ENCODE measurements at regions not wholly inside any gene's neighbourhood (a gene's known extent, or its start where the extent isn't known, plus 50 kb on each side); places are given as distances from the start of the nearest gene placed in this dataset.

DNA sequence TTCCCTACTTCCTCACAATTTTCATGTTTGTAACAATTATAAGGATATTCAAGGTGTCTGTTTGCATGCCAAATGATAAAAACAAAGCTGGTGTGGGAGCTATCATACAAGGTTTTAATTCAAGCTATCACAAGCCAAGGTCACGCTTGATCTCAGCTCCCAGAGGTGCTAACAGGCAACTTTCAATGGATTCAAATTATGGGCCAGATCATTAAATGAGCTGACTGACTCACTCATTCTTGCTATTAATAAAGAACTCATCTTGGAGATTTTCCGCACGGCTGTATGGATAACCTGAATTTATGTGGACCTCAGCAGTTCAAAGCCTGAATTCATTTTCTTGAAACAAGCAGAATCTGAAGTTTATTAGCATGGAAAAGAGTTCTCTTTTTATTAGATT, 267.3 kb upstream of the CDH6 start:
- TF ChIP-seq, protein P1, sequence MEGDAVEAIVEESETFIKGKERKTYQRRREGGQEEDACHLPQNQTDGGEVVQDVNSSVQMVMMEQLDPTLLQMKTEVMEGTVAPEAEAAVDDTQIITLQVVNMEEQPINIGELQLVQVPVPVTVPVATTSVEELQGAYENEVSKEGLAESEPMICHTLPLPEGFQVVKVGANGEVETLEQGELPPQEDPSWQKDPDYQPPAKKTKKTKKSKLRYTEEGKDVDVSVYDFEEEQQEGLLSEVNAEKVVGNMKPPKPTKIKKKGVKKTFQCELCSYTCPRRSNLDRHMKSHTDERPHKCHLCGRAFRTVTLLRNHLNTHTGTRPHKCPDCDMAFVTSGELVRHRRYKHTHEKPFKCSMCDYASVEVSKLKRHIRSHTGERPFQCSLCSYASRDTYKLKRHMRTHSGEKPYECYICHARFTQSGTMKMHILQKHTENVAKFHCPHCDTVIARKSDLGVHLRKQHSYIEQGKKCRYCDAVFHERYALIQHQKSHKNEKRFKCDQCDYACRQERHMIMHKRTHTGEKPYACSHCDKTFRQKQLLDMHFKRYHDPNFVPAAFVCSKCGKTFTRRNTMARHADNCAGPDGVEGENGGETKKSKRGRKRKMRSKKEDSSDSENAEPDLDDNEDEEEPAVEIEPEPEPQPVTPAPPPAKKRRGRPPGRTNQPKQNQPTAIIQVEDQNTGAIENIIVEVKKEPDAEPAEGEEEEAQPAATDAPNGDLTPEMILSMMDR (IDR thresholded peaks at IDR 0.05), result no peak
- no peak for TF ChIP-seq ZFX (IDR thresholded peaks at IDR 0.05; ENCODE audit: borderline replicate concordance)
